GM18867 (cell line): ENCODE measurements at regions not wholly inside any gene's neighbourhood (a gene's known extent, or its start where the extent isn't known, plus 50 kb on each side); places are given as distances from the start of the nearest gene placed in this dataset.
"Not testable (repeated sequence)": the region's sequence is repeated elsewhere in the genome, so short reads cannot be mapped to it uniquely, and the experiment has no call there.

Experiments
- ATAC-seq: cut with Tn5 transposase; IDR thresholded peaks from one replicate; pipeline ENCODE4 v1.9.1; 2021; ENCODE audit warnings: mild to moderate bottlenecking, moderate library complexity; ENCODE audit not compliant: unreplicated experiment

DNA sequence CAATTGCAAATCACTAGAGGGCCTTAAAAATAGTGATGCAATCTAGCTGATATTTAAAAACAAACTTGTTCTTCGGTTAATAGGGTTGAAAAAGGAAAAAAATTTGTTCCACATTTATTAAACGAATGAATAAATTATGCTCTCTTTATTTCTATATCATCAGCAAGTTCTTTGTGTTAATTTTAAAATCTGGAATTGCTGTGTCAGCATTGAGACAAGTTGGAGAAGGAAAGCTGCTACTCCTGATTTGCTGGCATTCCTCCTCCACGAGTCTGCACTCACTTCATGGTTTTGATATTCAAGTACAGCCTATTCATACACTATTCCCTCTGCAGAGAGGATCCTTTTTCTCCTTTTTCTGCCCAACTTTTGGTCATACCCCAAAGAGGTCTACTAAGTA lies 117.6 kb downstream of the MRPL39 start:
- no peak for ATAC-seq

DNA sequence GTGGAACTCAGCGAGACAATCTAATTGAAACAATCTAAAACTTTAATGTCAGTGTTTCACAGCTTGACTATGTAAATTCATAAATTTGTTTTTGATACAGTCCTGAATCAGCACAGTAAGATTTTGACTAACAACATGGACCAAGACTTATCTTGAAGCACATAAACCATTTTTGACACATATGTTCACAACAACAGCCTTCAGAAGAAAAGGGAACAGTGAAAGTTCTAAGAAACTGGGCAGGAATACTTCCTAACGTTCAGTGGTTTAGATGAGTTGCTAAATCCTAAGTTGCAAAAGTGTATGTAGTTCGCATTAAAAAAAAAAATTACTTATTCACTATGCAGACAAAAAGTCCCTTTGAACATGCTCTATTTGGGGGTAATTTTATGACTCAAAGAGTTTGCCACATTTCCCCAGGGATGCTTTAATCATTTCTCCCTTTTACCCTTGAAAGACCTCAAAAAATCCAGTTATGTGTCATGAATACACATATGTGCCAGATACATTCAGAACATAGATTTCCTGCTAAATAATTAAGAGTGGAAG lies 120.2 kb downstream of the MRPL39 start:
- peak; percentile 56 for ATAC-seq

DNA sequence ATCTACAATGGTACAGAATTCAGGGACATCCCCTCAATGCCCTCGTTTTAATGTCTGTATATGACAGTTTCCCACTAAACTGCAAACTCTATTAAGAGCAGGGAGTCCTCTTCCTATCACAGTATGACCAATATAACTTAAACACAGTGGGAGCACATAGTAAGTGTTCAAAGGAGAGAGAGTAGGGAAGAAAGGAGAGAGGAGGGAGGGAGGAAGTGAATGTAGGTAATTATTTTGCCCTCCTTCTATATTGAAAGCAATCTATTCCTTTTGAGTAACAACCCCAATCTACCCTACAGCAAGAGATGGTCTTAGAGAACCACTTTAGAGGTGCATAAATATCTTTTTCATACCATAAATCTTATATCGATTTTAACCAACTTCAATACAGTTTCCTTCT lies 121.4 kb downstream of the MRPL39 start:
- ATAC-seq: no peak

DNA sequence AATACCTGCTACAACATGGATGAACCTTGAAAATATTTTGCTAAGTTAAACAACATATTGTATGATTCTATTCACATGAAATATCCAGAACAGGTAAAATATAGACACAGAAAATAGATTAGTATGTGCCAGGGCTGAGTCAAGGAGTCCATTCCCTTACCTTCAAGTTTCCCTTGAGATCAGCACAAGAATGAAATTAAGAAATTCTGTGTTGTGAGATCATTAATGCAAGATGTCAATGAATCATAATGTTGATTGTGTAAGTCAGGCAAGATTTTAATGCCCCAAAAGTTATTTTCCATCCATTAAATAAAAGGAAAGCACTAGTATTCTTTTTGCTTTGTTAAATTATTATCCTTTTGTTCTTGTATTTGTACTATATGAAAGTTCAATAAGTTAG lies 139.4 kb downstream of the MRPL39 start:
- no peak for ATAC-seq

DNA sequence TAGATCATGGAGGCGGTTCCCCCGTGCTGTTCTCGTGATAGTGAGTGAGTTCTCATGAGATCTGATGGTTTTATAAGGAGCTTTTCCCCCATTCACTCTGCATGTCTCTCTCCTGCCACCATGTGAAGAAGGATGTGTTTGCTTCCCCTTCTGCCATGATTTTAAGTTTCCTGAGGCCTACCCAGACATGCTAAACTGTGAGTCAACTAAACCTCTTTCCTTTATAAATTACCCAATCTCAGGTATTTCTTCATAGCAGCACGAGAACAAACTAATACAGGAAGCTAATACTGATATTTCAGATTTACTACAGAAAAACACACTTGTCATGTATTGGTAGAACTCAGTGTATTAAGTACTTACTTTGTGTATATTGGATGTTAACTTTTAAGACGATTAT lies 140.2 kb downstream of the MRPL39 start:
- ATAC-seq: not testable (repeated sequence)

DNA sequence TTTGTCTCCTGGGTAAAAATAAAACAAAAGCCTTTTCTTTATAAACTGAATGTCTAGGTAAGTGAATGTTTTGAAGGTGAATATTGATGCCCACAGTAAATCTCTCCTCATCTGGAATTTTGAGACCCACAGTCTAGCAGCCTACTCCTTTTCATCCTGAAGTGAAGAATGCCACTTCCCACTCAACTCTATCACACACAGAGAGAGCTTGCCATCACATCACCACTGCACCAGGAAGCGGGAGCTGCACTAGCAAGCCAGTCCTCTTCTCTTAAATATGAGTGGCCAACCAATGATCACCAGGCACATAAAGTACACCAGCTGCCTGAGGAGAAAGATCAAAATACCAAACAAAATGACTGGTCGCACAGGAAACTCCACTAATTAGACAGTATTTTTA lies 140.8 kb downstream of the MRPL39 start:
- no peak for ATAC-seq

DNA sequence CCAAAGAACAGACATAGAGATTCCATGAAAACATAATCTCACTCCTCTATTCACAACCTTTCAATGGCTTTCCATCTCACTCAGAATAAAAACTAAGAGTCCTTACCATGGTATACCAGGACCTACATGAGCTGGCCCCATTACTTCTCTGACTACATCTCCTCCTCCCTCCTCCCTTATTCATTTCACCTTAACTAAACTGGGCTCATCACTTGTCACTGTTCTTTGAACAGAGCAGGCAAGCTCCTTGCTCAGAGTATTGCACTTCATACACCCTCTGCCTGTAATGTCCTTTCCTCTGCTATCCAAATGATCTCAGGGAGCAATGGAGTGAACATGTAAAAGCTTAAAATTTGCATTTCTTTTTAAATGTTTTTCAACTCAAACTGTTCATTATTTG lies 142.0 kb downstream of the MRPL39 start:
- ATAC-seq: no peak

DNA sequence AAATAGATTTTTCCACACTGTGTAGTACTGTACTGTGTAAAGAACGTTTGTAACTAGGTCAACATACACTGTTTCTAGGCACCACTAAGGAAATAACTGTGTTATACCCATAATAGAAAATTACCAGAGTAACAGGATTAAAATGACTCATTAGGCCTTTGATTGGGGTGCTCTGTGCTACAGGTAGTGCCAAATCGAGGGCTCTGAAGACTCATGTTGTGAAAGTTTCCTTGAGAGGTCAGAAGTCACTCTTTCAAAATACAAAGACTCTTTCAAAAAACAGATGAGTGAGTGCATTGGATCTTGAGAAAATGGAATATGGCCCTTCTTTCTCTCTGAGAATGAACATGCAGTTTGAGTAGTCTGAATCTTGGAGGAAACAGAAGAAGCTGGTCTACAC lies 143.0 kb downstream of the MRPL39 start:
- ATAC-seq: peak; percentile 61

DNA sequence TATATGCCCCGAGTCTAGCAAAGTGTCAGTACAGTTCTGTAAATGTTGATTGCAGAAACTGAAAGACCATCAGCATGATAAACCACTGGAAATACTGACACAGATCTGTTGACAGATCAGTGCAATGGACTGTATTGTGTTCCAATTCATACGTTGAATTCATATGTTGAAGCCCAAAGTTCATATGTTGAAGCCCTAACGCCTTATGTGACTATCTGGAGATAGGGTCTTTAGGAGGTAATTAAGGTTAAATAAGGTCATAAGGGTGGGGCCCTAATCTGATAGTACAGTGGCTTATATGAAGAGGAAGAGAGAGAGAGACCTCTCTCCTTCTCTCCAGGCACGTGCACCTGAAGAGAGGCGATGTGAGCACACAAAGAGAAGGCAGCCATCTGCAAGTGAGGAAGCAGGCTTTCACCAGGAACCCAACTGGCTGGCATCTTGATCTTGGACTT lies 144.7 kb downstream of the MRPL39 start:
- peak; percentile 73 for ATAC-seq

DNA sequence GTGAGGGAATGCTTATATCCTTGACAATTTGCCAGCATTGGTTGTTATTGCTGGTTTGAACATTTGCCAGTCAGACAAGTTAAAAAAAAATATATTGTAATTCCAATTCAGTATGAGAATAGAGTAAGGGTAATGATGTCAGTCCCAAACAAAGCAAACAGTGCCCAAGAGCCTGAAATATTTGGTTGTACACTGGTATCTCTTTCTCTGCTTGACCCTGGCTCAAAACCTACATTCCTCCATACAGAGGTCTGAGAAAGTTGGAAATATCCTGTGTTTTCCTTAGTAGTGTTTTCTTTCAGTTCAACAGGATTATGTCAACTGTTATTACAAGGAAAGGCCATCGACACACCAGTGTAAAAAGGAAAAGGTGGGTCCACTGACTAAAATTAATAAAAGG lies 145.6 kb downstream of the MRPL39 start:
- no peak for ATAC-seq

DNA sequence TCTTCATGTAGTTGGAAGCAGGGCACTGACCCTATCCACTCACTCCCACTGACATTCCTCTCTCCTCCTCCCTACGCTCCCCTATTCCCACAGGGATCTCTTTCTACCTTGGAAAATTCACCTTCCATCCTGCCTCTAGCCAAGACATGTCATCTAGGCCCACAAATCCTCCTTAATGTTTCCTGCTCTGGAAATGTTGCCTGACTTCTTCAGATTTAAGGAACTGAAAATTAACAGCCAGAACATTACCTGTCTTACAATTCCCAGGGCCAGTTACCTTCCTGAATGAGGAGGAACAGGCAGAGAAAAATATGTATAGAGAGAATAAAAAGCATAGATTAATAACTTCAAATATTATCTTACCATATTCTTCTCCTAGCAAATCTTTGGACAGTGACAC lies 147.3 kb downstream of the MRPL39 start:
- no peak for ATAC-seq

DNA sequence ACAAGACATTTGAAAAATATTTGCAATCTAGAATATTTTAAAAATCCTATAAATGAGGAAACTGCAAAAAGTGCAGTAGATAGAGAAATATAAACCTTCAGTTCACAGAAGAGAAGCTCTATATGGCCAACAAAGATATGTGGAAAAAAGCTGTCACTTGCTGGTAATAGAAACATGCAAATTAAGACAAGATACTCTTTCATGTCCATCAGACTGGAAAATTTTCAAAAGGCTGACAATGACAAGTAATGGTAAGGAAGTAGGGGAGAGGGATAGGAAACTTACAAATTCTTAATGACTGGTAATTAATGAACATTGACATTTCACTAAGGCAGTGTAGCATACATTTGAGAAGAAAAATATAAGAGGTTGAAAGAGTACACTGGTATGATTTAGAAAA lies 147.9 kb downstream of the MRPL39 start:
- no peak for ATAC-seq

DNA sequence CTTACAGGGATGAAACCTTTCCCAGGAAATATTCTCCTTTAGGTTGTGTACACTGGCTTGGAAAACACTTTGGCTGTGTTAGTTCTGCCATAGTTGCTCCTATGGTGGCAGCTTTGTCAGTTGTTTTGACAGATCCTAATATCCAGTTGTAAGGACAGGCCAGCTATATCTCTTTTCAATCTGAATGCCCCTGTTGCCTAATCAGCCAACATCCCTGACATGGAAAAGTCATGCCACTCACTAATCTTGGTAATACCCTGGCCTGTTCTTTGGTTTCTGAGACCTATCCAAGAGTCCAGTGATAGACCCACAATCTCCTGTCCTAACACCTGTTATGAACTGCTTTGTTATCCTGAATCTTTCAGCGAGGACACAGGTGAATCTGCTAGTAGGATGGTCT lies 148.8 kb downstream of the MRPL39 start:
- ATAC-seq: no peak

DNA sequence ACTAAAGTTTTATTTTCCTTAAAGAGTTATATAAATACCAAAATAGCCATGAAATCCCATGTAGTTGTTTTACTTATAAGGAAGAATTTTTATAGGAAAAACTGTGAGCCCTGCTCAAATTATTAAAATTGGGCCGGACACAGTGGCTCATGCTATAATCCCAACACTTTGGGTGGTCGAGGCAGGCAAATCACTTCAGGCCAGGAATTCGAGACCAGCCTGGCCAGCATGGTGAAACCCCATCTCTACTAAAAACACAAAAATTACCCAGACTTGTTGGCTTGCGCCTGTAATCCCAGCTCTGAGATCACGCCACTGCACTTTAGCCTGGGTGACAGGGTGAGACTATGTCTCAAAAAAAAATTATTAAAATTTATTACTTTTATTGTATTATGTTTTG lies 149.3 kb downstream of the MRPL39 start:
- no peak for ATAC-seq

DNA sequence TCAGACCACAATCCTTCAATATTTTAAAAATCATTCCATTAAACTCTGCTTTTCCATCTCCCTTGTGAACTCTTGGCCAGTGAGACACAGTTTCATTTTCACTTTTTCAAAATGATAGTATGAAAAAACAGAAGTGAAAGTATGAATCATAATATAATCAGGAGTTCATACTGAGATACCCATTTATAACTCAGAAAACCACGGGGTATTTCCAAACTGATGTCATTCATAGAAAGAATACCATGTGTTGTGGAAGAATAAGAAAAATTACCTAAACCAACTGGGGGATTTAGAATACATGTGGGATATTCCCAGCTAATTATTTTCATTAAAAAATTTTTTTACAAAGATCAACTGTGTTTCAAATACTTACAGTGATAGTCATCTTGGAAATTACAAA lies 149.9 kb downstream of the MRPL39 start:
- peak; percentile 66 for ATAC-seq

DNA sequence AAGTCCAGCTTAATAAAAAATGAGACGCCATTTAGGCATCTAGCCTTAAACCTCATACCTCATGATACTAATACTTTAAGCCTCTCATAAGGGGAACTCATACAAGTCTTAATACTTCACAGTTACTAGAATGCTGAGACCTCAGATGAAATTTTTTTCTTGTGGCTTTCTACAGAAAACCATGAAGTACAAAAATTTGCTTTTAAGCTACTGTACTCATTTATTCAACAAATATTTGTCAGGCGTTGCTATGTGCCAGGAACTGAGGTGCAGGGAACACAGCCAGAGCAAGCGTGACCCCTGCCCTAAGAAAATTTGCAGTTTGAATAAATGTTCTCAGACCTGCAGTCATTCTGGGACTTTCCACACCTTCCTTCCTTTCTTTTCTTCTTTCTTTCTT lies 150.6 kb downstream of the MRPL39 start:
- peak; percentile 51 for ATAC-seq

DNA sequence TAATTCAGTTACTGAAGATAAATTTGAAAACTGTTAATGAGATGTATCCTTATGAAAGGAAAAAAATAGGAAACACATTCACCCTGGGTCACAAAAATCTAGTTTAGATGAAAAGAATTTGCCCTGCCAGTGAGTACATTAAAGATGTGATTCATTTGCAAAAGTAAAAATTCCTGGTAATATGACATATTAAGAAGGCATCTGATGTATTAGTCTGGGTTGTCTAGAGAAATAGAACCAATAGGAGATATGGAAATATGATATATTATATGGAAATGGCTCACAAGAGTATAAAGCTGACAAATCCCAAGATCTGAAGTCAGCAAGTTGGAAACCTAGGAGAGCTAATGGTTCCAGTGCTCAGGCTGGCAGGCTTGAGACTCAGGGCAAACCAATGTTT lies 153.8 kb downstream of the MRPL39 start:
- ATAC-seq: no peak

DNA sequence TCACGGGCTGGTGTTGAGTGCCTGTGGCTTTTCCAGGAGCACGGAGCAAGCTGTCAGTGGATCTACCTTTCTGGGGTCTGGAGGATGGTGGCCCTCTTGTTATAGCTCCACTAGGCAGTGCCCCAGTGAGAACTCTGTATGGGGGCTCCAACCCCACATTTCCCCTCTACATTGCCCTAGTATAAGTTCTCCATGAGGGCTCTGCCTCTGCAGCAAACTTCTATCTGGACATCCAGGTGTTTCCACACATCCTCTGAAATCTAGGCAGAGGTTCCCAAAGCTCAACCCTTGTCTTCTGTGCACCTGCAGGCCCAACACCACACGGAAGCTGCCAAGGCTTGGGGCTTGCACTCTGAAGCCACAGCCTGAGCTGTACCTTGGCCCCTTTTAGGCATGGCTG lies 157.3 kb downstream of the MRPL39 start:
- no peak for ATAC-seq

DNA sequence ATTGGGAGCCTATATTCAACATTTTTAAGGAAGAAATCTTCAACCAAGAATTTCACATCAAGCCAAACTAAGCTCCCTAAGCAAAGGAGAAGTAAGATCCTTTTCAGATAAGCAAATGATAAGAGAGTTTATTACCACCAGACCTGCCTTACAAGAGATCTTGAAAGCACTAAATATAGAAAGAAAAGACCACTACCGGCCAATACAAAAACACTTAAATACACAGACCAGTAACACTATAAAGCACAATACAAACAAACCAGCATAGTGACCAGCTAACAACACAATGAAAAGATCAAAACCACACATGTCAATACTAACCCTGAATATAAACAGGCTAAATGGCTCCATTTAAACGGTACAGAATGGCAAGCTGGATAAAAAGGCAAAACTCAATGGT lies 165.4 kb downstream of the MRPL39 start:
- ATAC-seq: no peak

DNA sequence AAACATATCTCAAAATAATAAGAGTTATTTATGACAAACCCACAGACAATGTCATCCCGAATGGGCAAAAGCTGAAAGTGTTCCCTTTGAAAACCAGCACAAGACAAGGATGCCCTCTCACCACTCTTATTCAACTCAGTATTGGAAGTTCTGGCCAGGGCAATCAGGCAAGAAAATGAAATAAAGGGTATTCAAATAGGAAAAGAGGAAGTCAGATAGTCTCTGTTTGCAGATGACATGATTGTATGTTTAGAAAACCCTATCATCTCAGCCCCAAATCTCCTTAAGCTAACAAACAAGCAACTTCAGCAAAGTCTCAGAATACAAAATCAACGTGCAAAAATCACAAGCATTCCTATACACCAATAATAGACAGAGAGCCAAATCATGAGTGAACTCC lies 169.8 kb downstream of the MRPL39 start:
- not testable (repeated sequence) for ATAC-seq

DNA sequence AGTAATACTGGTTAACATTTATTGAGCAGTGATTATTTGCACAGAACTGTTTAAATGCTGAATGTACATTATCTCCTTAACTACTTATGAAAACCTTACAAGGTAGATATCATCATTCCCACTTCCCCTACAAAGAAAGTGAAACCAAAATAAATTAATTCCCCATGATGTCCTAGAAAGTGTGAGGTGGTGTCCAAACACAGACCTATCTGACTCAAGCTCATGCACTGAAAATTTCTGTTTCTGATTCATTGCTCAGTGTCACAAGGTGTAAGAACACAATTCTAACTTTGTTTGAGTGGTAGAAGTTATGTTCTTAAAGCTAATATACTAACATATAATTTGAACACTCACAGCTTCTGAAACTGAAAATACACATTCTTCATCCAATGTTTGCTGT lies 178.7 kb downstream of the MRPL39 start:
- ATAC-seq: peak; percentile 48

DNA sequence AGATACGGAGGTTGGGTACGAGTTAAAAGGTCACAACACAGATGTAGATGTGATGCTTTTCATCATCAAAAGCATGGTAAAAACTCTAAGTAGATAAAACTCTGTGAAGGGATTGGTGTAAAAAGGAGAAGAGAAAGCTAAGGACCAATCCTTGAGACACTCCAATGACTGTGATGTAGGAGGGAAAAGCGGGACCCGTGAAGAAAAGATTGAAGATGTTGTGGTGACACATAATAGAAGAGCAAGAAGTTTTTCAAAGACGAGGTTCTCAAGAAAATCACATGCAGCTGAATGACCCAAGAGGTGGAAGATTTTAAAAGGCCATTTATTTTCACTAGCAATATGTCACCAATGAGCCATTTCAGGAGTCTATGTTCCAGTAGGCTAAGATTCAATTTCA lies 179.5 kb downstream of the MRPL39 start:
- no peak for ATAC-seq

DNA sequence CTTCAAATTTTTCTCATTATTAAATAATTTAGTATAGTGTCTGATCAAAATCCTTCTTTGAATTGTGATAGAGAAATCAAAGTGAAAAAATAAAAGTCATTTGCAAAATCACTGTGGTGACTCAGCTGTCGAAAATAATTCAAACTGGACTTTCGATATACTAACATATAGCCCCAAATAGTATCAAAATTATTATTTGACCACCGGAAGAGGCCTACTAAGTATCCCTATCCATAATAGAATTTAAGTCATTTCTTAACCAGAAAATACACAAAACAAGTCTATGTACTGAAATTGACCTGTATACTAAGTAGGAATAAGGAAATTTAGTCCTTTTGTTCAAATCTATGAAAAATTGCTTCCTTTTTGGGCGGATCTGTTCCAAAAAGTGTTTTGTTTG lies 180.7 kb downstream of the MRPL39 start:
- ATAC-seq: no peak

DNA sequence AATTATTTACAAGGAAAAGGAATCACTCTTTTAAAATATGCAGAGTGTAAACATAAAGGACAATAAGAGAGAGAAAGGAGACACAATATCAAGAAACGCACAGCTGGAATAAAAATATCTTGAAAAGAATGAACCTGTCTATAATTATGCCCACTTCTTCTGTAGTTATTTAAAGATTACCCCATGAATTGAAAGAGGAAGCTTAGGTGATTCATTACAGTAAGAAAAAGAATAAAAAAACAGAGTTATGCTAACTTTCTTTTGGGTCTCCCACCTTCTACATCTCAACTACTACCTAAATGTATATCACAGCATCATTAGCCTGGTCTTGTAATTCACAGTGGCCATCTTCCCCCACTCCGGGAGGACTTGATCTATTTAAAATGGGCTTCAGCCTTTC lies 182.1 kb downstream of the MRPL39 start:
- no peak for ATAC-seq
